Kidney epithelial cell (primary cell): ENCODE measurements at regions not wholly inside any gene's neighbourhood (a gene's known extent, or its start where the extent isn't known, plus 50 kb on each side); places are given as distances from the start of the nearest gene placed in this dataset.

ENCODE experiments used
- DNase-seq: peaks from one replicate; pipeline ENCODE4 v3.0.0-alpha.2; 2010; ENCODE audit warnings: low read depth
- H3K27me3 ChIP-seq: 2 replicates; pipeline ENCODE4 v1.6.0; 2011; ENCODE audit warnings: low read length; ENCODE audit not compliant: control insufficient read depth, insufficient read depth
- H3K36me3 ChIP-seq: 2 replicates; pipeline ENCODE4 v1.5.1; 2011; ENCODE audit warnings: low read length; ENCODE audit not compliant: control insufficient read depth, insufficient read depth
- H3K4me3 ChIP-seq: 2 replicates; pipeline ENCODE4 v1.5.1; 2011; ENCODE audit warnings: low read depth, mild to moderate bottlenecking, control low read depth, low read length
- TF ChIP-seq, protein P1 (sequence below): IDR thresholded peaks from 2 replicates; pipeline ENCODE4 v1.5.1; 2011; ENCODE audit warnings: mild to moderate bottlenecking, moderate library complexity, low read length, control low read depth, inconsistent platforms; ENCODE audit not compliant: insufficient read depth, poor library complexity, severe bottlenecking

DNA sequence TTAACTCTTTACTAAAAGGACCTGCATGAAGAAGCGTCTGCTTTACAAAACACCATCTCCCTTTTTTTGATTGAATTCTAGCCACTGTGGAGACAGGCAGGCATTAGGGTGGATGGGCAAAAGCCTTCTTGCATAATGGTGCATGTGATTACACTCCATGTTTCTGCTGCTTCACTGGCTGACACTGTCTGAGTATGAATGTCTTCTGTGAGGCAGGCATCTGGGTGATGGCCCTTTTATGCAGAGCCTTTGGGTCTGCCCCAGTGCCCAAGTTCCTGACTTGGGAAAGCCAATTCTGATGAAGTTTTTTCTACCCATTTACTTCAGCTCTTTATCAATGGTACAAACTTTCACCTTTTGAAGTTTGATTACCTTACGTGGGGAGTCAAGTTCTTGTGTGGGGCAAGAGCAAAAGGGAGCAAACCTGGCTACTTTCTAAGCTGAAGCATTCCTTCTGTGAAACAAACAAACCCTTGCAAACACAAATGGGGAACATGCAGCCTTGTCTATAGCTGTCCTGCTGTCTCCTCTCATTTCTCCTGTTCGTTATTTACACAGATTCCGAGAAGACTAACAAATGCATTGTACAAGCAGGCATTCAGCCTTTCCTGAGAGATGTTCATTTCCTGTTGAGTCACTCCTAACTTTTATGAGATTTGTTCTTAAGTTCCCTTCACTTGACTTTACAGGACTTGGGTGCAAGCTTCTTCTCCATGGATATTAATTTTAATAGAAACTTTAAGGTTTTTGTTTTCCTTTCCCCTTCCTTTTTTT, 301.9 kb downstream of the TLL1 start:
- H3K4me3 ChIP-seq: no peak overlapping the region
- no peaks in the 10 kb centered on the region for H3K27me3 ChIP-seq
- TF ChIP-seq, protein P1, sequence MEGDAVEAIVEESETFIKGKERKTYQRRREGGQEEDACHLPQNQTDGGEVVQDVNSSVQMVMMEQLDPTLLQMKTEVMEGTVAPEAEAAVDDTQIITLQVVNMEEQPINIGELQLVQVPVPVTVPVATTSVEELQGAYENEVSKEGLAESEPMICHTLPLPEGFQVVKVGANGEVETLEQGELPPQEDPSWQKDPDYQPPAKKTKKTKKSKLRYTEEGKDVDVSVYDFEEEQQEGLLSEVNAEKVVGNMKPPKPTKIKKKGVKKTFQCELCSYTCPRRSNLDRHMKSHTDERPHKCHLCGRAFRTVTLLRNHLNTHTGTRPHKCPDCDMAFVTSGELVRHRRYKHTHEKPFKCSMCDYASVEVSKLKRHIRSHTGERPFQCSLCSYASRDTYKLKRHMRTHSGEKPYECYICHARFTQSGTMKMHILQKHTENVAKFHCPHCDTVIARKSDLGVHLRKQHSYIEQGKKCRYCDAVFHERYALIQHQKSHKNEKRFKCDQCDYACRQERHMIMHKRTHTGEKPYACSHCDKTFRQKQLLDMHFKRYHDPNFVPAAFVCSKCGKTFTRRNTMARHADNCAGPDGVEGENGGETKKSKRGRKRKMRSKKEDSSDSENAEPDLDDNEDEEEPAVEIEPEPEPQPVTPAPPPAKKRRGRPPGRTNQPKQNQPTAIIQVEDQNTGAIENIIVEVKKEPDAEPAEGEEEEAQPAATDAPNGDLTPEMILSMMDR: no peak
- DNase-seq: no peak
- no peaks in the 10 kb centered on the region for H3K36me3 ChIP-seq

DNA sequence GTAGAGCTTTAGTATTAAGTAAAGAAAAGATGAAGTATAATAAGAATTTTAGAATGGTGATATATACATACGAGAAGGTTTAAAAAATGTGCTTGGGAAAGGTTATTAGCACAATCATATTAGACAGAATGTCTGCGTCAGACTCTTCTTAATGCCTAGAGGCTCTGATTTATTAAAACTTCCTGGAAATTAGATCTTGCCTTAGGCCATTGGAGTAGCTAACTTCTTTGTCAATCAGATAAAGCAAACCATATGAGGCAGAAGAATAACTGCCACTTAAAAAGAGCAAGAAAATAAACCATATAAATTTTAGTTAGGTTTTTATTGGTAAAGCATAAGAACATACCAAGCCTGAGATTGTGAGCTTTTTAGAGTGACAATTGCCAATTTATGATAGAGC, 309.1 kb downstream of the TLL1 start:
- no peak for DNase-seq
- H3K36me3 ChIP-seq: no peaks in the 10 kb centered on the region
- no peak overlapping the region for H3K4me3 ChIP-seq
- TF ChIP-seq, protein P1: no peak
- no peaks in the 10 kb centered on the region for H3K27me3 ChIP-seq

DNA sequence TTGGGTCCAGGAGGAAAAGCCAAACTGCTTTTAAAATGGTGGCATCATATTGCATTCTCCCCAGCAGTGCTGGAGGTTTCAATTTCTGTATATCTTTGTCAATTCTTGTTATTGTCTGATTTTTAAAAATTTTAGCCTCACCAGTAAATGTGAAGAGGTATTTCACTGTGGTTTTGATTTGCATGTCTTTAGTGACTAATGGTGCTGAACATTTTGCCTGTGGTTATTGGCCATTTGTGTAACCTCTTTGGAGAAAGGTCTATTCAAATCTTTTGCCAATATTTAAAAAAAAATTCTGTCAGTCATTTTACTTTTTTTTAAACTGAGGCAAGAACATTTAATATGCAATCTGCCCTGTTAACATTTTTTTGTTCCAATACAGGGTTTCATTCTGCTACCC, 322.1 kb downstream of the TLL1 start:
- no peaks in the 10 kb centered on the region for H3K36me3 ChIP-seq
- H3K27me3 ChIP-seq: no peaks in the 10 kb centered on the region
- TF ChIP-seq, protein P1: no peak
- H3K4me3 ChIP-seq: no peak overlapping the region
- no peak for DNase-seq

DNA sequence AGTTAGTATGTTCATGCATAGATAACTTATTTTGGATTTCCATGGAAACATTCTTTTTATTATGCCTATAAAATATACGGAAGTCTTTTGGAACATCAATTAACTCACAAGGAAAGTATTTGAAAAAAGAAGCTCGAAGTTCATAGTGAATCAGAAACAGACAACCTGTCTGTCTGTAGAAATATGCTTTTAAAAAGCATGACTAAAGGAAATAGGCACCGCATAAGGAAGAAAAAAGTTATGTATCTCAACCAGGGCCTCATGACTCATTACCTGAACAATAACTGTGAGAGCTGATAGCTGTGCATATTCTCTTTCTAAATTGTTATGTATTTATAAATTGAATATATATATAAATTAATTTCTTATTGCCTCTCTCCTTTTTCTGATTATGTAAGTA, 324.1 kb downstream of the TLL1 start:
- H3K4me3 ChIP-seq: no peak overlapping the region
- TF ChIP-seq, protein P1: no peak
- no peaks in the 10 kb centered on the region for H3K36me3 ChIP-seq
- DNase-seq: no peak
- no peaks in the 10 kb centered on the region for H3K27me3 ChIP-seq

DNA sequence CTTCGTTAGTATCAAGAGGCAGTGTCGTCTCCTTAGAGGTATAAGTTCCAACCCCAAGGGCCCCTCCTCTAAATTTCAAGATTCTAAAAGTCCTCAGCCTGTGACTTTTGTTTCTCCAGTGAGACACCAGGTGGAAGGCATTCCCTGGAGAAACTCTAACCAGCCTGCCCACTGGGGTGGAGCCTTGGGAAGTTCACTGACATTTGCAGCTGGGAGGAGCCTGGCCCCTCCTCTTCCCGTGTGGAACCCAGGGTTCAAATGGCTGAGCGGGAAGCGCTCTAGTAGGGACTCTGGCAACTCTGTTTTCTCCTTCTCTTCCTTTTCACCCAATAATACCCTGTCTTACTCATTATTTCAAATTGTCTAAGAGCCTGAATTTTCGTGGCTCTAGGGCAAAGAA, 325.0 kb downstream of the TLL1 start:
- DNase-seq: no peak
- H3K4me3 ChIP-seq: no peak overlapping the region
- H3K36me3 ChIP-seq: no peaks in the 10 kb centered on the region
- TF ChIP-seq, protein P1: no peak
- H3K27me3 ChIP-seq: no peaks in the 10 kb centered on the region
